ENCODE measurements at regions not wholly inside any gene's neighbourhood (a gene's known extent, or its start where the extent isn't known, plus 50 kb on each side); places are given as distances from the start of the nearest gene placed in this dataset.
"Not testable (repeated sequence)": the region's sequence is repeated elsewhere in the genome, so short reads cannot be mapped to it uniquely, and the experiment has no call there.

- no peak overlapping the region for H3K4me3 Mint-ChIP-seq
- no peaks in the 10 kb centered on the region for H3K27me3 Mint-ChIP-seq
- peaks cover 13% of the 10 kb centered on the region for H3K9me3 Mint-ChIP-seq
- no peaks in the 10 kb centered on the region for H3K36me3 Mint-ChIP-seq
- DNase-seq (ENCODE audit: low spot score) (no peak), ATAC-seq (no peak)
- H3K27ac Mint-ChIP-seq: no peak overlapping the region
- H3K4me1 Mint-ChIP-seq (ENCODE audit: low read depth in 2 of 2): no peaks in the 10 kb centered on the region
Measured at GRCh38 chr12:59056966-59057365, 136.7 kb upstream of the LRIG3 start.

- no peaks in the 10 kb centered on the region for H3K36me3 Mint-ChIP-seq
- peaks cover 11% of the 10 kb centered on the region for H3K9me3 Mint-ChIP-seq
- no peak for ATAC-seq
- H3K27me3 Mint-ChIP-seq: no peaks in the 10 kb centered on the region
- no peak overlapping the region for H3K4me3 Mint-ChIP-seq
- H3K4me1 Mint-ChIP-seq (ENCODE audit: low read depth in 2 of 2): no peaks in the 10 kb centered on the region
- no peak overlapping the region for H3K27ac Mint-ChIP-seq
- DNase-seq (ENCODE audit: low spot score): no peak
Measured at GRCh38 chr12:59055204-59055860, 135.0 kb upstream of the LRIG3 start.

GRCh38 chr12:59053266-59053899 is 133.1 kb upstream of the LRIG3 start:
- ATAC-seq; DNase-seq (ENCODE audit: low spot score); H3K27ac Mint-ChIP-seq; H3K9me3 Mint-ChIP-seq; H3K27me3 Mint-ChIP-seq; H3K36me3 Mint-ChIP-seq; H3K4me1 Mint-ChIP-seq (ENCODE audit: low read depth in 2 of 2); H3K4me3 Mint-ChIP-seq: not testable (repeated sequence)

GRCh38 chr12:59046763-59047534 is 126.6 kb upstream of the LRIG3 start:
- Mint-ChIP-seq H3K36me3 (no peaks in the 10 kb centered on the region), H3K4me1 (ENCODE audit: low read depth in 2 of 2) (no peaks in the 10 kb centered on the region), H3K27me3 (no peaks in the 10 kb centered on the region), H3K9me3 (peaks cover under 1% of the 10 kb centered on the region), H3K4me3 (no peak overlapping the region), H3K27ac (no peak overlapping the region)
- no peak for DNase-seq (ENCODE audit: low spot score)
- ATAC-seq: no peak

- Mint-ChIP-seq H3K27me3 (no peaks in the 10 kb centered on the region), H3K27ac (no peak overlapping the region), H3K36me3 (no peaks in the 10 kb centered on the region), H3K9me3 (peaks cover 3% of the 10 kb centered on the region), H3K4me1 (ENCODE audit: low read depth in 2 of 2) (no peaks in the 10 kb centered on the region), H3K4me3 (no peak overlapping the region)
- ATAC-seq (no peak), DNase-seq (ENCODE audit: low spot score) (no peak)
Measured at GRCh38 chr12:59044791-59045190, 124.5 kb upstream of the LRIG3 start.

GRCh38 chr12:59041241-59042121 is 121.2 kb upstream of the LRIG3 start:
- no peaks in the 10 kb centered on the region for H3K27me3 Mint-ChIP-seq
- no peaks in the 10 kb centered on the region for H3K36me3 Mint-ChIP-seq
- peaks cover 8% of the 10 kb centered on the region for H3K9me3 Mint-ChIP-seq
- no peak overlapping the region for H3K4me3 Mint-ChIP-seq
- no peaks in the 10 kb centered on the region for H3K4me1 Mint-ChIP-seq (ENCODE audit: low read depth in 2 of 2)
- no peak for ATAC-seq
- H3K27ac Mint-ChIP-seq: no peak overlapping the region
- no peak for DNase-seq (ENCODE audit: low spot score)

GRCh38 chr12:59040656-59041055 is 120.4 kb upstream of the LRIG3 start:
- Mint-ChIP-seq H3K36me3 (no peaks in the 10 kb centered on the region), H3K27me3 (no peaks in the 10 kb centered on the region), H3K4me3 (no peak overlapping the region), H3K9me3 (peaks cover 8% of the 10 kb centered on the region), H3K4me1 (ENCODE audit: low read depth in 2 of 2) (no peaks in the 10 kb centered on the region), H3K27ac (no peak overlapping the region)
- ATAC-seq (no peak), DNase-seq (ENCODE audit: low spot score) (no peak)

- DNase-seq (ENCODE audit: low spot score) (no peak), ATAC-seq (no peak)
- H3K27me3 Mint-ChIP-seq: no peaks in the 10 kb centered on the region
- no peaks in the 10 kb centered on the region for H3K36me3 Mint-ChIP-seq
- no peak overlapping the region for H3K27ac Mint-ChIP-seq
- H3K4me3 Mint-ChIP-seq: no peak overlapping the region
- peaks cover 11% of the 10 kb centered on the region for H3K9me3 Mint-ChIP-seq
- no peaks in the 10 kb centered on the region for H3K4me1 Mint-ChIP-seq (ENCODE audit: low read depth in 2 of 2)
Measured at GRCh38 chr12:59040043-59040442, 119.7 kb upstream of the LRIG3 start.

GRCh38 chr12:59039005-59039404 is 118.7 kb upstream of the LRIG3 start:
- no peaks in the 10 kb centered on the region for H3K27me3 Mint-ChIP-seq
- DNase-seq (ENCODE audit: low spot score): no peak
- H3K9me3 Mint-ChIP-seq: peaks cover 12% of the 10 kb centered on the region
- no peak overlapping the region for H3K4me3 Mint-ChIP-seq
- no peak for ATAC-seq
- no peaks in the 10 kb centered on the region for H3K4me1 Mint-ChIP-seq (ENCODE audit: low read depth in 2 of 2)
- no peaks in the 10 kb centered on the region for H3K36me3 Mint-ChIP-seq
- no peak overlapping the region for H3K27ac Mint-ChIP-seq

- ATAC-seq (no peak), DNase-seq (ENCODE audit: low spot score) (no peak)
- H3K9me3 Mint-ChIP-seq: peaks cover 15% of the 10 kb centered on the region
- no peaks in the 10 kb centered on the region for H3K4me1 Mint-ChIP-seq (ENCODE audit: low read depth in 2 of 2)
- H3K36me3 Mint-ChIP-seq: no peaks in the 10 kb centered on the region
- H3K27me3 Mint-ChIP-seq: no peaks in the 10 kb centered on the region
- H3K4me3 Mint-ChIP-seq: no peak overlapping the region
- no peak overlapping the region for H3K27ac Mint-ChIP-seq
Measured at GRCh38 chr12:59036973-59037762, 116.9 kb upstream of the LRIG3 start.

- no peaks in the 10 kb centered on the region for H3K36me3 Mint-ChIP-seq
- no peak for ATAC-seq
- no peak overlapping the region for H3K27ac Mint-ChIP-seq
- H3K9me3 Mint-ChIP-seq: peaks cover 16% of the 10 kb centered on the region
- H3K4me3 Mint-ChIP-seq: no peak overlapping the region
- no peaks in the 10 kb centered on the region for H3K27me3 Mint-ChIP-seq
- H3K4me1 Mint-ChIP-seq (ENCODE audit: low read depth in 2 of 2): no peaks in the 10 kb centered on the region
- no peak for DNase-seq (ENCODE audit: low spot score)
Measured at GRCh38 chr12:59036347-59036746, 116.0 kb upstream of the LRIG3 start.

- no peak for DNase-seq (ENCODE audit: low spot score)
- peaks cover 11% of the 10 kb centered on the region for H3K9me3 Mint-ChIP-seq
- H3K4me3 Mint-ChIP-seq: no peak overlapping the region
- H3K27ac Mint-ChIP-seq: no peak overlapping the region
- H3K4me1 Mint-ChIP-seq (ENCODE audit: low read depth in 2 of 2): no peaks in the 10 kb centered on the region
- ATAC-seq: no peak
- no peaks in the 10 kb centered on the region for H3K36me3 Mint-ChIP-seq
- H3K27me3 Mint-ChIP-seq: no peaks in the 10 kb centered on the region
Measured at GRCh38 chr12:59031313-59031712, 111.0 kb upstream of the LRIG3 start.

- no peak for ATAC-seq
- Mint-ChIP-seq H3K27ac (no peak overlapping the region), H3K36me3 (no peaks in the 10 kb centered on the region), H3K9me3 (peaks cover 11% of the 10 kb centered on the region), H3K4me1 (ENCODE audit: low read depth in 2 of 2) (no peaks in the 10 kb centered on the region), H3K27me3 (no peaks in the 10 kb centered on the region), H3K4me3 (no peak overlapping the region)
- no peak for DNase-seq (ENCODE audit: low spot score)
Measured at GRCh38 chr12:59030415-59030814, 110.1 kb upstream of the LRIG3 start.
